ENCODE measurements at regions not wholly inside any gene's neighbourhood (a gene's known extent, or its start where the extent isn't known, plus 50 kb on each side); places are given as distances from the start of the nearest gene placed in this dataset.

DNA sequence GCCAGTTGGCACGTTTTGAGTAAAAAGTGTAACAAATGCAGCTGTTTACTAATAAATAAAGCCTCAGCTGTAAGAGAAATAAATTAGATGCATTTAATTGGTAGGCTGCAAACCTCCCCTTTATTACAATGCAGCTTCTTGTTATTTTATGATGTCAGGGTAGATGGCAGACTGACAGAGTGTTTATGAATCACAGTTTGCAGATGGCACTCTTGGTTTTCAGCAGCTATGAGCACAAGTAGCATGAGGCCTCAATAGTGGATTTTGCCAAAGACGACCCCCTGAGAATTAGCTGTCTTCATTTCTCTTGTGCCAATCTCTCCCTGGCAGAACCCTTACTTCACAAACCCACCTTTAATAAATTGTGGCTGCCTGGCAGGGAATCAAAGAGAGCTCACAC is 161.2 kb upstream of the C1orf87 start:
- TF ChIP-seq POLR2AphosphoS5 (IDR thresholded peaks at IDR 0.05; ENCODE audit: low read depth) (no peak), SPI1 (IDR thresholded peaks at IDR 0.05; ENCODE audit: borderline replicate concordance, low read depth) (no peak), GABPA (IDR thresholded peaks at IDR 0.05; ENCODE audit: low read depth) (no peak)
- TF ChIP-seq, protein P1, sequence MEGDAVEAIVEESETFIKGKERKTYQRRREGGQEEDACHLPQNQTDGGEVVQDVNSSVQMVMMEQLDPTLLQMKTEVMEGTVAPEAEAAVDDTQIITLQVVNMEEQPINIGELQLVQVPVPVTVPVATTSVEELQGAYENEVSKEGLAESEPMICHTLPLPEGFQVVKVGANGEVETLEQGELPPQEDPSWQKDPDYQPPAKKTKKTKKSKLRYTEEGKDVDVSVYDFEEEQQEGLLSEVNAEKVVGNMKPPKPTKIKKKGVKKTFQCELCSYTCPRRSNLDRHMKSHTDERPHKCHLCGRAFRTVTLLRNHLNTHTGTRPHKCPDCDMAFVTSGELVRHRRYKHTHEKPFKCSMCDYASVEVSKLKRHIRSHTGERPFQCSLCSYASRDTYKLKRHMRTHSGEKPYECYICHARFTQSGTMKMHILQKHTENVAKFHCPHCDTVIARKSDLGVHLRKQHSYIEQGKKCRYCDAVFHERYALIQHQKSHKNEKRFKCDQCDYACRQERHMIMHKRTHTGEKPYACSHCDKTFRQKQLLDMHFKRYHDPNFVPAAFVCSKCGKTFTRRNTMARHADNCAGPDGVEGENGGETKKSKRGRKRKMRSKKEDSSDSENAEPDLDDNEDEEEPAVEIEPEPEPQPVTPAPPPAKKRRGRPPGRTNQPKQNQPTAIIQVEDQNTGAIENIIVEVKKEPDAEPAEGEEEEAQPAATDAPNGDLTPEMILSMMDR (IDR thresholded peaks at IDR 0.05; ENCODE audit: insufficient read depth, low read length) = no peak
- TF ChIP-seq, protein P2, sequence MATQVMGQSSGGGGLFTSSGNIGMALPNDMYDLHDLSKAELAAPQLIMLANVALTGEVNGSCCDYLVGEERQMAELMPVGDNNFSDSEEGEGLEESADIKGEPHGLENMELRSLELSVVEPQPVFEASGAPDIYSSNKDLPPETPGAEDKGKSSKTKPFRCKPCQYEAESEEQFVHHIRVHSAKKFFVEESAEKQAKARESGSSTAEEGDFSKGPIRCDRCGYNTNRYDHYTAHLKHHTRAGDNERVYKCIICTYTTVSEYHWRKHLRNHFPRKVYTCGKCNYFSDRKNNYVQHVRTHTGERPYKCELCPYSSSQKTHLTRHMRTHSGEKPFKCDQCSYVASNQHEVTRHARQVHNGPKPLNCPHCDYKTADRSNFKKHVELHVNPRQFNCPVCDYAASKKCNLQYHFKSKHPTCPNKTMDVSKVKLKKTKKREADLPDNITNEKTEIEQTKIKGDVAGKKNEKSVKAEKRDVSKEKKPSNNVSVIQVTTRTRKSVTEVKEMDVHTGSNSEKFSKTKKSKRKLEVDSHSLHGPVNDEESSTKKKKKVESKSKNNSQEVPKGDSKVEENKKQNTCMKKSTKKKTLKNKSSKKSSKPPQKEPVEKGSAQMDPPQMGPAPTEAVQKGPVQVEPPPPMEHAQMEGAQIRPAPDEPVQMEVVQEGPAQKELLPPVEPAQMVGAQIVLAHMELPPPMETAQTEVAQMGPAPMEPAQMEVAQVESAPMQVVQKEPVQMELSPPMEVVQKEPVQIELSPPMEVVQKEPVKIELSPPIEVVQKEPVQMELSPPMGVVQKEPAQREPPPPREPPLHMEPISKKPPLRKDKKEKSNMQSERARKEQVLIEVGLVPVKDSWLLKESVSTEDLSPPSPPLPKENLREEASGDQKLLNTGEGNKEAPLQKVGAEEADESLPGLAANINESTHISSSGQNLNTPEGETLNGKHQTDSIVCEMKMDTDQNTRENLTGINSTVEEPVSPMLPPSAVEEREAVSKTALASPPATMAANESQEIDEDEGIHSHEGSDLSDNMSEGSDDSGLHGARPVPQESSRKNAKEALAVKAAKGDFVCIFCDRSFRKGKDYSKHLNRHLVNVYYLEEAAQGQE (IDR thresholded peaks at IDR 0.05; ENCODE audit: insufficient replicate concordance, low read depth) = no peak
- DNase-seq (ENCODE audit: low read depth in 1 of 2, low spot score in 1 of 2) = no peak
- no peak overlapping the region for H3K27ac ChIP-seq (replicated peaks)
- H3K4me3 ChIP-seq (replicated peaks; ENCODE audit: insufficient read depth, low read length) = no peak overlapping the region
- H3K27me3 ChIP-seq (ENCODE audit: insufficient read depth, poor library complexity, severe bottlenecking) = no peaks in the 10 kb centered on the region

DNA sequence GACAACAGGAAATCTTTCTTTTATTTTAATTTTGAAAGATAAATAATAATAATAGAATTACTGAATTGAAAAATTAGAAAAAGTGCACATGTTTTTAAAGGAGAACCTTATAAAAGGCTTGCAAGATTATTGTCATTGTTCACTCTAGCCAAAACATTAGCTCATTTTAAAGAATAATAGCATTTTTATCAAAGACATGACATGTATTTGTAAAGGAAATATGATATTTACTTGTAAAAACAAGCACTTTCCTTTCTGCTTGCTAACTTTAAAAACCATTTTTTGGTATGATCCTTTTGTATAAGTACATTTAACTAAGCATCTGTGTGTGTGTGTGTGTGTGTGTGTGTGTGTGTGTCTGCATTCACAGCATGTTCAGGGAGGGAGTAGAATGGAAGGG is 156.3 kb upstream of the C1orf87 start:
- no peak overlapping the region for H3K4me3 ChIP-seq (replicated peaks; ENCODE audit: insufficient read depth, low read length)
- TF ChIP-seq, protein P1 (IDR thresholded peaks at IDR 0.05; ENCODE audit: insufficient read depth, low read length) = no peak
- TF ChIP-seq SPI1 (IDR thresholded peaks at IDR 0.05; ENCODE audit: borderline replicate concordance, low read depth) = no peak
- TF ChIP-seq, protein P2 (IDR thresholded peaks at IDR 0.05; ENCODE audit: insufficient replicate concordance, low read depth) = no peak
- TF ChIP-seq POLR2AphosphoS5 (IDR thresholded peaks at IDR 0.05; ENCODE audit: low read depth) = no peak
- no peak for TF ChIP-seq GABPA (IDR thresholded peaks at IDR 0.05; ENCODE audit: low read depth)
- no peak for DNase-seq (ENCODE audit: low read depth in 1 of 2, low spot score in 1 of 2)
- H3K27ac ChIP-seq (replicated peaks) = no peak overlapping the region
- no peaks in the 10 kb centered on the region for H3K27me3 ChIP-seq (ENCODE audit: insufficient read depth, poor library complexity, severe bottlenecking)

DNA sequence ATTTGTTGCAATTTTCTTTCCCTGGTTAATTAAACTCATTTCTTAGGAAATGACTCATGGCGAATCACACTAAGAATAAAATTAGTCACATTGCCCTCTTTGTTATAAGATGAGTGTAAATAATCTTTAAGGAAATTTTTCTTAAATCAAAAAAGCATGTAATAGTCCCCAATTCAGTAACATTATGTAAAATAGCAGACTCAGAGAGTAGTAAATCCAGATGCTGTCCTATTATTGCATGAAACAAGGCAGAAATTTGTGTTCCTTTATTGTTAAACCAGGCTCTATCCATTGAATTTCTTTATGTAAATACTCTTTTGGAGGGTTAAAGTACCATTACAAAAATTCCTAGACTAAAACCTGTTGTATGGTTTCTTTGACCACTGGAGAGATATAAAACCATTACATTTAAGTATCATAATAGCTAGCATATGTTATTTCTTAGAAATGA is 154.5 kb upstream of the C1orf87 start:
- Histone ChIP-seq H3K27me3 (ENCODE audit: insufficient read depth, poor library complexity, severe bottlenecking) (no peaks in the 10 kb centered on the region), H3K27ac (replicated peaks) (no peak overlapping the region), H3K4me3 (replicated peaks; ENCODE audit: insufficient read depth, low read length) (no peak overlapping the region)
- TF ChIP-seq, protein P2 (IDR thresholded peaks at IDR 0.05; ENCODE audit: insufficient replicate concordance, low read depth) = no peak
- TF ChIP-seq, protein P1 (IDR thresholded peaks at IDR 0.05; ENCODE audit: insufficient read depth, low read length) = no peak
- no peak for TF ChIP-seq SPI1 (IDR thresholded peaks at IDR 0.05; ENCODE audit: borderline replicate concordance, low read depth)
- DNase-seq (ENCODE audit: low read depth in 1 of 2, low spot score in 1 of 2) = no peak

All from HL-60 (cell line).